ENCODE measurements at regions not wholly inside any gene's neighbourhood (a gene's known extent, or its start where the extent isn't known, plus 50 kb on each side); places are given as distances from the start of the nearest gene placed in this dataset.
"Not testable (repeated sequence)": the region's sequence is repeated elsewhere in the genome, so short reads cannot be mapped to it uniquely, and the experiment has no call there.

- Mint-ChIP-seq H3K9me3 (peaks cover 4% of the 10 kb centered on the region), H3K36me3 (no peaks in the 10 kb centered on the region), H3K4me1 (no peaks in the 10 kb centered on the region), H3K4me3 (no peak overlapping the region), H3K27ac (no peak overlapping the region), H3K27me3 (no peaks in the 10 kb centered on the region)
Observed at GRCh38 chr1:187654635-187655034, 825.9 kb downstream of the PLA2G4A start.

- Mint-ChIP-seq H3K27ac (no peak overlapping the region), H3K27me3 (no peaks in the 10 kb centered on the region), H3K4me1 (no peaks in the 10 kb centered on the region), H3K9me3 (peaks cover 4% of the 10 kb centered on the region), H3K4me3 (no peak overlapping the region), H3K36me3 (no peaks in the 10 kb centered on the region)
Observed at GRCh38 chr1:187655104-187655503, 826.4 kb downstream of the PLA2G4A start.

GRCh38 chr1:187665483-187665882 is 836.7 kb downstream of the PLA2G4A start:
- no peaks in the 10 kb centered on the region for H3K9me3 Mint-ChIP-seq
- H3K4me1 Mint-ChIP-seq = no peaks in the 10 kb centered on the region
- no peaks in the 10 kb centered on the region for H3K36me3 Mint-ChIP-seq
- no peak overlapping the region for H3K27ac Mint-ChIP-seq
- no peak overlapping the region for H3K4me3 Mint-ChIP-seq
- no peaks in the 10 kb centered on the region for H3K27me3 Mint-ChIP-seq

- H3K27me3 Mint-ChIP-seq = no peaks in the 10 kb centered on the region
- H3K36me3 Mint-ChIP-seq = no peaks in the 10 kb centered on the region
- no peak overlapping the region for H3K27ac Mint-ChIP-seq
- H3K4me1 Mint-ChIP-seq = no peaks in the 10 kb centered on the region
- no peak overlapping the region for H3K4me3 Mint-ChIP-seq
- H3K9me3 Mint-ChIP-seq = no peaks in the 10 kb centered on the region
Observed at GRCh38 chr1:187680823-187681222, 852.1 kb downstream of the PLA2G4A start.

- no peaks in the 10 kb centered on the region for H3K27me3 Mint-ChIP-seq
- no peaks in the 10 kb centered on the region for H3K36me3 Mint-ChIP-seq
- no peak overlapping the region for H3K4me3 Mint-ChIP-seq
- no peak overlapping the region for H3K27ac Mint-ChIP-seq
- no peaks in the 10 kb centered on the region for H3K9me3 Mint-ChIP-seq
- no peaks in the 10 kb centered on the region for H3K4me1 Mint-ChIP-seq
Observed at GRCh38 chr1:187682112-187682511, 853.4 kb downstream of the PLA2G4A start.

GRCh38 chr1:187685333-187685732 is 856.6 kb downstream of the PLA2G4A start:
- Mint-ChIP-seq H3K27ac (no peak overlapping the region), H3K4me1 (no peaks in the 10 kb centered on the region), H3K27me3 (no peaks in the 10 kb centered on the region), H3K4me3 (no peak overlapping the region), H3K9me3 (peaks cover under 1% of the 10 kb centered on the region), H3K36me3 (no peaks in the 10 kb centered on the region)

- H3K4me1 Mint-ChIP-seq = no peaks in the 10 kb centered on the region
- no peak overlapping the region for H3K27ac Mint-ChIP-seq
- peaks cover 9% of the 10 kb centered on the region for H3K9me3 Mint-ChIP-seq
- H3K4me3 Mint-ChIP-seq = no peak overlapping the region
- H3K36me3 Mint-ChIP-seq = no peaks in the 10 kb centered on the region
- no peaks in the 10 kb centered on the region for H3K27me3 Mint-ChIP-seq
Observed at GRCh38 chr1:187689129-187689528, 860.4 kb downstream of the PLA2G4A start.

GRCh38 chr1:187691439-187691838 is 862.7 kb downstream of the PLA2G4A start:
- Mint-ChIP-seq H3K27me3 (no peaks in the 10 kb centered on the region), H3K27ac (no peak overlapping the region), H3K9me3 (peaks cover 9% of the 10 kb centered on the region), H3K4me1 (no peaks in the 10 kb centered on the region), H3K4me3 (no peak overlapping the region), H3K36me3 (no peaks in the 10 kb centered on the region)

- H3K36me3 Mint-ChIP-seq = no peaks in the 10 kb centered on the region
- H3K27me3 Mint-ChIP-seq = no peaks in the 10 kb centered on the region
- no peak overlapping the region for H3K4me3 Mint-ChIP-seq
- H3K9me3 Mint-ChIP-seq = peaks cover 9% of the 10 kb centered on the region
- H3K4me1 Mint-ChIP-seq = no peaks in the 10 kb centered on the region
- no peak overlapping the region for H3K27ac Mint-ChIP-seq
Observed at GRCh38 chr1:187692799-187693198, 864.0 kb downstream of the PLA2G4A start.

GRCh38 chr1:187696073-187696472 is 867.3 kb downstream of the PLA2G4A start:
- H3K27ac Mint-ChIP-seq = no peak overlapping the region
- no peak overlapping the region for H3K4me3 Mint-ChIP-seq
- H3K9me3 Mint-ChIP-seq = peaks cover 4% of the 10 kb centered on the region
- no peaks in the 10 kb centered on the region for H3K27me3 Mint-ChIP-seq
- H3K36me3 Mint-ChIP-seq = no peaks in the 10 kb centered on the region
- H3K4me1 Mint-ChIP-seq = no peaks in the 10 kb centered on the region

GRCh38 chr1:187703138-187704130 is 874.7 kb downstream of the PLA2G4A start:
- not testable (repeated sequence) for H3K4me1 Mint-ChIP-seq, H3K4me3 Mint-ChIP-seq, H3K27me3 Mint-ChIP-seq, H3K36me3 Mint-ChIP-seq, H3K9me3 Mint-ChIP-seq, H3K27ac Mint-ChIP-seq

GRCh38 chr1:187714470-187714869 is 885.7 kb downstream of the PLA2G4A start:
- Mint-ChIP-seq H3K4me1 (no peaks in the 10 kb centered on the region), H3K27me3 (no peaks in the 10 kb centered on the region)

GRCh38 chr1:187715483-187715882 is 886.7 kb downstream of the PLA2G4A start:
- Mint-ChIP-seq H3K27ac (no peak overlapping the region), H3K27me3 (no peaks in the 10 kb centered on the region), H3K9me3 (peaks cover 7% of the 10 kb centered on the region), H3K4me3 (no peak overlapping the region), H3K4me1 (no peaks in the 10 kb centered on the region), H3K36me3 (no peaks in the 10 kb centered on the region)

More at GRCh38 chr1:187714470-187714869, 885.7 kb downstream of the PLA2G4A start:
- Mint-ChIP-seq H3K9me3 (peaks cover 7% of the 10 kb centered on the region), H3K27ac (no peak overlapping the region), H3K4me3 (no peak overlapping the region), H3K36me3 (no peaks in the 10 kb centered on the region)

- no peaks in the 10 kb centered on the region for H3K27me3 Mint-ChIP-seq
- no peaks in the 10 kb centered on the region for H3K36me3 Mint-ChIP-seq
- no peak overlapping the region for H3K4me3 Mint-ChIP-seq
- H3K4me1 Mint-ChIP-seq = no peaks in the 10 kb centered on the region
- H3K27ac Mint-ChIP-seq = no peak overlapping the region
- peaks cover 1% of the 10 kb centered on the region for H3K9me3 Mint-ChIP-seq
Observed at GRCh38 chr1:187716160-187716559, 887.4 kb downstream of the PLA2G4A start.

GRCh38 chr1:187718527-187718926 is 889.8 kb downstream of the PLA2G4A start:
- Mint-ChIP-seq H3K36me3 (no peaks in the 10 kb centered on the region), H3K9me3 (no peaks in the 10 kb centered on the region), H3K4me1 (no peaks in the 10 kb centered on the region), H3K4me3 (no peak overlapping the region), H3K27me3 (no peaks in the 10 kb centered on the region), H3K27ac (no peak overlapping the region)

GRCh38 chr1:187721216-187721615 is 892.5 kb downstream of the PLA2G4A start:
- Mint-ChIP-seq H3K9me3 (no peaks in the 10 kb centered on the region), H3K4me3 (no peak overlapping the region), H3K27me3 (no peaks in the 10 kb centered on the region), H3K27ac (no peak overlapping the region), H3K4me1 (no peaks in the 10 kb centered on the region), H3K36me3 (no peaks in the 10 kb centered on the region)
